ENCODE measurements at regions not wholly inside any gene's neighbourhood (a gene's known extent, or its start where the extent isn't known, plus 50 kb on each side); places are given as distances from the start of the nearest gene placed in this dataset.

- no peak overlapping the region for H3T11ph ChIP-seq (ENCODE audit: low read length)
- H3K23ac ChIP-seq (ENCODE audit: insufficient read length, low read depth, low read length), result no peak overlapping the region
- no peaks in the 10 kb centered on the region for H3K36me3 Mint-ChIP-seq (ENCODE audit: insufficient read depth in 1 of 3, low read depth in 3 of 3)
- H3K56ac ChIP-seq (ENCODE audit: insufficient read length, low read depth, low read length), result no peak overlapping the region
- H3K18ac ChIP-seq (ENCODE audit: insufficient read length, low read depth, low read length), result no peak overlapping the region
- H3K14ac ChIP-seq (ENCODE audit: insufficient read depth, low read length), result no peak overlapping the region
- H3K27ac Mint-ChIP-seq, result no peak overlapping the region
- no peak overlapping the region for H3K4me2 ChIP-seq (ENCODE audit: insufficient read depth, insufficient read length, low read length)
- H2BK15ac ChIP-seq (ENCODE audit: low read depth, low read length), result no peak overlapping the region
- H4K91ac ChIP-seq (ENCODE audit: insufficient read length, low read depth, low read length), result no peak overlapping the region
- H3K79me2 ChIP-seq (ENCODE audit: insufficient read depth, low read length), result no peaks in the 10 kb centered on the region
- WGBS (ENCODE audit: extremely low coverage, insufficient read length, low lambda C conversion rate), result no CpG with 5 or more reads among the region's 1 CpG
- H4K20me1 ChIP-seq (ENCODE audit: control insufficient read depth, insufficient read depth, insufficient read length), result no peaks in the 10 kb centered on the region
- H3K9me3 ChIP-seq (ENCODE audit: control insufficient read depth, low read depth, low read length), result no peaks in the 10 kb centered on the region
- H3K27ac ChIP-seq (ENCODE audit: insufficient read length, low read depth, low read length), result no peak overlapping the region
- no peaks in the 10 kb centered on the region; a peak in 1 of 5 replicates for H3K9me3 Mint-ChIP-seq
- no peaks in the 10 kb centered on the region for H3K23me2 ChIP-seq (ENCODE audit: insufficient read length, low read depth, low read length, poor library complexity, severe bottlenecking)
- H3K4ac ChIP-seq (ENCODE audit: low read depth, low read length), result no peak overlapping the region
- H3K27me3 ChIP-seq (ENCODE audit: insufficient read depth, low read length), result no peaks in the 10 kb centered on the region
- H4K8ac ChIP-seq (replicated peaks; ENCODE audit: insufficient read length, low read depth, low read length), result no peak overlapping the region
- peaks cover 3% of the 10 kb centered on the region in 2 experiments for H3K4me1 Mint-ChIP-seq
- no peaks in the 10 kb centered on the region for H3K79me1 ChIP-seq (ENCODE audit: insufficient read depth, low read depth, low read length, poor library complexity, severe bottlenecking)
- no peak for DNase-seq
- H2AK5ac ChIP-seq (ENCODE audit: insufficient read length, low read length), result no peak overlapping the region
- H3K4me3 Mint-ChIP-seq, result no peak overlapping the region
- H3K4me1 ChIP-seq (ENCODE audit: insufficient read depth, low read length), result no peaks in the 10 kb centered on the region
- H3K27me3 Mint-ChIP-seq (ENCODE audit: low read depth), result no peaks in the 10 kb centered on the region; the same call in 1 of the 2 replicates
- H2BK120ac ChIP-seq (ENCODE audit: low read depth, low read length, poor library complexity, severe bottlenecking), result no peak overlapping the region
- TF ChIP-seq CTCF (conservative IDR thresholded peaks at IDR 0.05), result no peak
- no peak overlapping the region for H4K5ac ChIP-seq (ENCODE audit: insufficient read length, low read depth, low read length)
- H2AFZ ChIP-seq (ENCODE audit: low read length), result no peak overlapping the region
- no peak overlapping the region for H2BK20ac ChIP-seq (ENCODE audit: low read depth, low read length, poor library complexity, severe bottlenecking)
- no peak overlapping the region for H2BK5ac ChIP-seq (ENCODE audit: insufficient read length, low read length)
- H2BK12ac ChIP-seq (ENCODE audit: insufficient read length, low read depth, low read length), result no peak overlapping the region
- H3K9ac ChIP-seq (ENCODE audit: extremely low read depth, insufficient read length, low read length), result no peak overlapping the region
Measured at GRCh38 chr5:109929911-109930310, 240.2 kb downstream of the MAN2A1 start.

Data from H9 (cell line).